ENCODE measurements at regions not wholly inside any gene's neighbourhood (a gene's known extent, or its start where the extent isn't known, plus 50 kb on each side); places are given as distances from the start of the nearest gene placed in this dataset.

- no peak for TF ChIP-seq POLR2A (IDR thresholded peaks at IDR 0.05)
- TF ChIP-seq, protein P1, sequence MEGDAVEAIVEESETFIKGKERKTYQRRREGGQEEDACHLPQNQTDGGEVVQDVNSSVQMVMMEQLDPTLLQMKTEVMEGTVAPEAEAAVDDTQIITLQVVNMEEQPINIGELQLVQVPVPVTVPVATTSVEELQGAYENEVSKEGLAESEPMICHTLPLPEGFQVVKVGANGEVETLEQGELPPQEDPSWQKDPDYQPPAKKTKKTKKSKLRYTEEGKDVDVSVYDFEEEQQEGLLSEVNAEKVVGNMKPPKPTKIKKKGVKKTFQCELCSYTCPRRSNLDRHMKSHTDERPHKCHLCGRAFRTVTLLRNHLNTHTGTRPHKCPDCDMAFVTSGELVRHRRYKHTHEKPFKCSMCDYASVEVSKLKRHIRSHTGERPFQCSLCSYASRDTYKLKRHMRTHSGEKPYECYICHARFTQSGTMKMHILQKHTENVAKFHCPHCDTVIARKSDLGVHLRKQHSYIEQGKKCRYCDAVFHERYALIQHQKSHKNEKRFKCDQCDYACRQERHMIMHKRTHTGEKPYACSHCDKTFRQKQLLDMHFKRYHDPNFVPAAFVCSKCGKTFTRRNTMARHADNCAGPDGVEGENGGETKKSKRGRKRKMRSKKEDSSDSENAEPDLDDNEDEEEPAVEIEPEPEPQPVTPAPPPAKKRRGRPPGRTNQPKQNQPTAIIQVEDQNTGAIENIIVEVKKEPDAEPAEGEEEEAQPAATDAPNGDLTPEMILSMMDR (IDR thresholded peaks at IDR 0.05), result no peak
Observed at GRCh38 chr5:15001517-15001916, 129.9 kb upstream of the ANKH start.

Measured in esophagus squamous epithelium (tissue), 4 donors.